Uterus (tissue), 2 donors: ENCODE measurements at regions not wholly inside any gene's neighbourhood (a gene's known extent, or its start where the extent isn't known, plus 50 kb on each side); places are given as distances from the start of the nearest gene placed in this dataset.

Experiments used
- POLR2A ChIP-seq, 2 donors: fragments of 450-650 bp; IDR thresholded peaks; one replicate each; pipeline ENCODE4 v1.6.1; 2016; ENCODE audit warnings: antibody characterized with exemption in 2 of 2, mild to moderate bottlenecking in 1 of 2, moderate library complexity in 1 of 2
- TF ChIP-seq, protein P1 (sequence below), 4 experiments: fragments of 200-600 bp in 2 of 4; fragments of 450-650 bp in 2 of 4; sonication (generic) in 2 of 4; IDR thresholded peaks; one replicate each; pipeline ENCODE4 v1.5.1; 2016 to 2019; ENCODE audit warnings: antibody characterized with exemption in 4 of 4, mild to moderate bottlenecking in 2 of 4, moderate library complexity in 1 of 4

DNA sequence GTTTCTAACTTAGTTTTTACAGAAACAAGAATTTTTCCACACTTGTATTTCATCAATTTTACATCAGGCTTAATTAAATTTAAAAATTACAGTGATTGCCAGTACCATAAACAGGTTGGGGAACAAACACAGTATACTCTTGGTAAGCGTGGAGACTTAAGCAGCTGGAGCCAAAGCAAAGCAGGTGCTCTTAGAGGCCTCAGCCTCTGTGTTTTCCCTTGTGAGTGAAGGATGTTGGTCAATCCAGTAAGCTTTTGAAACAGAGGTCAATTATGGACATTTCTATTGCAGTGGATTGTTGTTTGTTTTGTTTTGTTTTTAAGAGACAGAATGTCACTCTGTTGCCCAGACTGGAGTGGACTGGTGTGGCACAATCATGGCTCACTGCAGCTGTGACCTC is 100.6 kb upstream of the CELF2 start:
- TF ChIP-seq, protein P1, sequence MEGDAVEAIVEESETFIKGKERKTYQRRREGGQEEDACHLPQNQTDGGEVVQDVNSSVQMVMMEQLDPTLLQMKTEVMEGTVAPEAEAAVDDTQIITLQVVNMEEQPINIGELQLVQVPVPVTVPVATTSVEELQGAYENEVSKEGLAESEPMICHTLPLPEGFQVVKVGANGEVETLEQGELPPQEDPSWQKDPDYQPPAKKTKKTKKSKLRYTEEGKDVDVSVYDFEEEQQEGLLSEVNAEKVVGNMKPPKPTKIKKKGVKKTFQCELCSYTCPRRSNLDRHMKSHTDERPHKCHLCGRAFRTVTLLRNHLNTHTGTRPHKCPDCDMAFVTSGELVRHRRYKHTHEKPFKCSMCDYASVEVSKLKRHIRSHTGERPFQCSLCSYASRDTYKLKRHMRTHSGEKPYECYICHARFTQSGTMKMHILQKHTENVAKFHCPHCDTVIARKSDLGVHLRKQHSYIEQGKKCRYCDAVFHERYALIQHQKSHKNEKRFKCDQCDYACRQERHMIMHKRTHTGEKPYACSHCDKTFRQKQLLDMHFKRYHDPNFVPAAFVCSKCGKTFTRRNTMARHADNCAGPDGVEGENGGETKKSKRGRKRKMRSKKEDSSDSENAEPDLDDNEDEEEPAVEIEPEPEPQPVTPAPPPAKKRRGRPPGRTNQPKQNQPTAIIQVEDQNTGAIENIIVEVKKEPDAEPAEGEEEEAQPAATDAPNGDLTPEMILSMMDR (IDR thresholded peaks at IDR 0.05) = no peak
- no peak for TF ChIP-seq POLR2A (IDR thresholded peaks at IDR 0.05)
